A549 (cell line): ENCODE measurements at regions not wholly inside any gene's neighbourhood (a gene's known extent, or its start where the extent isn't known, plus 50 kb on each side); places are given as distances from the start of the nearest gene placed in this dataset.

Source experiments
- ATAC-seq, 2 experiments: fragments of 200-7000 bp in 1 of 2; fragments of >200 bp in 1 of 2; cut with Nextera tagmentation in 1 of 2; cut with Tn5 transposase in 1 of 2; 3 replicates each; pipeline versions ENCODE4 v1.8.0 to v1.9.1; 2018 to 2020; ENCODE audit warnings: mild to moderate bottlenecking in 1 of 2, moderate library complexity in 1 of 2
- CTCF ChIA-PET: fragments of 300-600 bp; sonication (Branson Sonifier 250); formaldehyde crosslinking; extraction: SDS; loops from one replicate; lab custom pipeline; 2021; ENCODE audit warnings: antibody characterized with exemption, inconsistent platforms; lab: Yijun Ruan, JAX
- POLR2A ChIA-PET: fragments of 350-600 bp; formaldehyde crosslinking; extraction: SDS; loops from one replicate; lab custom pipeline; 2021; ENCODE audit warnings: antibody characterized with exemption, inconsistent platforms; lab: Yijun Ruan, JAX
- DNase-seq, 2 experiments: peaks; one replicate each; pipeline versions ENCODE4 v3.0.0 to v3.0.0-alpha.2; 2011 to 2016; ENCODE audit warnings: low read depth in 1 of 2, low spot score in 1 of 2
- FAIRE-seq: peaks from 2 replicates; lab custom pipeline; 2011; peaks lifted over from hg19 to GRCh38; lab: Jason Lieb, UNC
- H3K27ac ChIP-seq, 2 experiments: fragments of >200 bp; sonication (Bioruptor Twin); formaldehyde crosslinking; 3 replicates each; pipeline ENCODE4 v1.5.1; 2016 to 2017
- H3K4me1 ChIP-seq: fragments of >200 bp; sonication (Bioruptor Twin); formaldehyde crosslinking; 3 replicates; pipeline ENCODE4 v1.6.1; 2016
- H3K4me2 ChIP-seq: fragments of >200 bp; sonication (Bioruptor Twin); formaldehyde crosslinking; 3 replicates; pipeline ENCODE4 v1.6.1; 2016
- H3K4me3 ChIP-seq: fragments of >200 bp; sonication (Bioruptor Twin); formaldehyde crosslinking; 3 replicates; pipeline ENCODE4 v1.5.1; 2016
- H3K9me3 ChIP-seq: fragments of >200 bp; sonication (Bioruptor Twin); formaldehyde crosslinking; 3 replicates; pipeline ENCODE4 v1.6.1; 2016
- ATOH8 ChIP-seq: fragments of 250-450 bp; sonication (Bioruptor Pico); IDR thresholded peaks from 2 replicates; pipeline ENCODE4 v1.5.0; 2020; ENCODE audit warnings: low read depth, mild to moderate bottlenecking, moderate library complexity
- BCL3 ChIP-seq: fragments of >200 bp; sonication (Bioruptor Twin); formaldehyde crosslinking; IDR thresholded peaks from 3 replicates; pipeline ENCODE4 v1.6.1; 2016
- CHD2 ChIP-seq: fragments of 150-350 bp; IDR thresholded peaks from 2 replicates; pipeline ENCODE4 v1.6.1; 2014; ENCODE audit warnings: low read length; ENCODE audit not compliant: partially characterized antibody
- CTCF ChIP-seq: fragments of >200 bp; sonication (Bioruptor Twin); formaldehyde crosslinking; IDR thresholded peaks from 3 replicates; pipeline ENCODE4 v1.5.1; 2016
- EHF ChIP-seq: fragments of 250-450 bp; sonication (Bioruptor Pico); IDR thresholded peaks from 2 replicates; pipeline ENCODE4 v1.5.0; 2020; ENCODE audit warnings: mild to moderate bottlenecking
- EHMT2 ChIP-seq: fragments of 200-600 bp; sonication (generic); IDR thresholded peaks from 2 replicates; pipeline ENCODE4 v1.6.1; 2016; ENCODE audit warnings: antibody characterized with exemption, low read depth, mild to moderate bottlenecking, moderate library complexity
- FOSB ChIP-seq: fragments of 250-450 bp; sonication (Bioruptor Pico); IDR thresholded peaks from 2 replicates; pipeline ENCODE4 v1.5.0; 2020; ENCODE audit warnings: mild to moderate bottlenecking, moderate library complexity
- FOSL2 ChIP-seq, 2 experiments: fragments of 450-650 bp in 1 of 2; fragments of >200 bp in 1 of 2; sonication (Bioruptor Twin) in 1 of 2; formaldehyde crosslinking; IDR thresholded peaks; 2 replicates each; pipeline versions ENCODE4 v1.5.0 to v1.6.1; 2016 to 2020; ENCODE audit warnings: mild to moderate bottlenecking in 1 of 2, moderate library complexity in 1 of 2
- FOXS1 ChIP-seq: fragments of 250-450 bp; sonication (Bioruptor Pico); IDR thresholded peaks from 2 replicates; pipeline ENCODE4 v1.5.0; 2020; ENCODE audit warnings: mild to moderate bottlenecking, moderate library complexity
- HDAC2 ChIP-seq: fragments of 200-600 bp; sonication (generic); IDR thresholded peaks from 2 replicates; pipeline ENCODE4 v1.6.1; 2016
- HES2 ChIP-seq: fragments of >200 bp; sonication (Bioruptor Twin); formaldehyde crosslinking; IDR thresholded peaks from 2 replicates; pipeline ENCODE4 v1.6.1; 2016
- HEYL ChIP-seq: fragments of 250-450 bp; sonication (Bioruptor Pico); IDR thresholded peaks from 2 replicates; pipeline ENCODE4 v1.8.0; 2021; ENCODE audit warnings: mild to moderate bottlenecking, moderate library complexity
- HMGXB4 ChIP-seq: fragments of 250-450 bp; sonication (Bioruptor Pico); IDR thresholded peaks from 2 replicates; pipeline ENCODE4 v1.5.0; 2021; ENCODE audit warnings: mild to moderate bottlenecking, moderate library complexity, borderline replicate concordance
- KDM1A ChIP-seq: fragments of 200-600 bp; sonication (generic); IDR thresholded peaks from 2 replicates; pipeline ENCODE4 v1.6.1; 2016; ENCODE audit warnings: low read depth, mild to moderate bottlenecking
- MAFK ChIP-seq: fragments of 450-650 bp; IDR thresholded peaks from 2 replicates; pipeline ENCODE4 v1.6.1; 2014; ENCODE audit not compliant: partially characterized antibody
- PBX3 ChIP-seq: IDR thresholded peaks from 2 replicates; pipeline ENCODE4 v1.6.1; 2012
- PHF8 ChIP-seq: fragments of 200-600 bp; sonication (generic); IDR thresholded peaks from 2 replicates; pipeline ENCODE4 v1.6.1; 2016; ENCODE audit warnings: low read depth, mild to moderate bottlenecking, antibody characterized with exemption, moderate library complexity, borderline replicate concordance
- POLR2A ChIP-seq: IDR thresholded peaks from 2 replicates; pipeline ENCODE4 v1.6.1; 2012; ENCODE audit warnings: mild to moderate bottlenecking, low read length
- REST ChIP-seq: fragments of 200-600 bp; sonication (generic); IDR thresholded peaks from 2 replicates; pipeline ENCODE4 v1.6.1; 2016; ENCODE audit warnings: antibody characterized with exemption, mild to moderate bottlenecking, moderate library complexity
- TFCP2L1 ChIP-seq: fragments of 250-450 bp; sonication (Bioruptor Pico); IDR thresholded peaks from 2 replicates; pipeline ENCODE4 v1.5.0; 2021; ENCODE audit warnings: mild to moderate bottlenecking
- USF2 ChIP-seq: fragments of 450-650 bp; IDR thresholded peaks from 2 replicates; pipeline ENCODE4 v1.6.1; 2014; ENCODE audit warnings: antibody characterized with exemption
- ZC3H11A ChIP-seq: fragments of 450-650 bp; IDR thresholded peaks from 2 replicates; pipeline ENCODE4 v1.6.1; 2014; ENCODE audit warnings: antibody characterized with exemption, mild to moderate bottlenecking
- WGBS: methylation state at CpG from one replicate; pipeline ENCODE4 v1.1.6; 2017; ENCODE audit errors: missing lambda C conversion rate; 5-methylcytosine and 5-hydroxymethylcytosine counted together

GRCh38 chr7:115840702-115841101 lies 189.9 kb downstream of the TFEC start:
- ATAC-seq, result no peak
- TF ChIP-seq HMGXB4 (CRISPR knock-in tag), result no peak
- TF ChIP-seq PBX3, result no peak
- TF ChIP-seq FOXS1 (CRISPR knock-in tag), result no peak
- TF ChIP-seq ZC3H11A, result no peak
- no peak for TF ChIP-seq HDAC2
- TF ChIP-seq EHF (CRISPR knock-in tag), result no peak
- TF ChIP-seq CHD2, result no peak
- TF ChIP-seq BCL3, result no peak
- TF ChIP-seq KDM1A, result no peak
- TF ChIP-seq EHMT2, result no peak
- TF ChIP-seq HES2, result no peak
- no peak for TF ChIP-seq FOSL2 (IDR thresholded peaks at IDR 0.05)
- no peak for TF ChIP-seq FOSL2 (CRISPR knock-in tag; IDR thresholded peaks at IDR 0.05)
- no peak for TF ChIP-seq FOSB (CRISPR knock-in tag)
- no peak for TF ChIP-seq HEYL
- no peak for TF ChIP-seq CTCF
- TF ChIP-seq REST, result no peak
- no peak for TF ChIP-seq MAFK
- TF ChIP-seq, all 56 proteins: peak for 0
- CTCF ChIA-PET, result no interaction called here

GRCh38 chr7:115838829-115839228 lies 191.7 kb downstream of the TFEC start:
- DNase-seq, result no peak
- Histone ChIP-seq H3K4me2 (no peak overlapping the region), H3K4me1 (no peaks in the 10 kb centered on the region), H3K4me3 (no peak overlapping the region), H3K27ac (no peak overlapping the region), H3K9me3 (no peaks in the 10 kb centered on the region)
- ChIA-PET CTCF (interaction anchor here (0.9 kb wide), 1 partner anchor 12 kb away, joined by 3 read pairs; no protein-coding TSS in a partner anchor), POLR2A (no interaction called here)
- no peak for FAIRE-seq
- ATAC-seq, result no peak
- TF ChIP-seq TFCP2L1 (CRISPR knock-in tag) (no peak), POLR2A (no peak), PHF8 (no peak), REST (no peak), FOXS1 (CRISPR knock-in tag) (no peak), ATOH8 (no peak), USF2 (no peak)

More at GRCh38 chr7:115840702-115841101, 189.9 kb downstream of the TFEC start:
- Histone ChIP-seq H3K4me3 (no peak overlapping the region), H3K4me1 (no peaks in the 10 kb centered on the region), H3K9me3 (no peaks in the 10 kb centered on the region), H3K4me2 (no peak overlapping the region), H3K27ac (no peak overlapping the region)
- DNase-seq (no peak), FAIRE-seq (no peak)
- POLR2A ChIA-PET, result no interaction called here
- WGBS, result 3% methylated on average over 3 of the region's 3 CpGs
